ENCODE measurements at regions not wholly inside any gene's neighbourhood (a gene's known extent, or its start where the extent isn't known, plus 50 kb on each side); places are given as distances from the start of the nearest gene placed in this dataset.

GRCh38 chr12:124641591-124641990 is 74.2 kb upstream of the NCOR2 start:
- TF ChIP-seq TAF1 (IDR thresholded peaks at IDR 0.05; ENCODE audit: borderline replicate concordance, insufficient read depth, low read length), result no peak
- TF ChIP-seq, protein P1, sequence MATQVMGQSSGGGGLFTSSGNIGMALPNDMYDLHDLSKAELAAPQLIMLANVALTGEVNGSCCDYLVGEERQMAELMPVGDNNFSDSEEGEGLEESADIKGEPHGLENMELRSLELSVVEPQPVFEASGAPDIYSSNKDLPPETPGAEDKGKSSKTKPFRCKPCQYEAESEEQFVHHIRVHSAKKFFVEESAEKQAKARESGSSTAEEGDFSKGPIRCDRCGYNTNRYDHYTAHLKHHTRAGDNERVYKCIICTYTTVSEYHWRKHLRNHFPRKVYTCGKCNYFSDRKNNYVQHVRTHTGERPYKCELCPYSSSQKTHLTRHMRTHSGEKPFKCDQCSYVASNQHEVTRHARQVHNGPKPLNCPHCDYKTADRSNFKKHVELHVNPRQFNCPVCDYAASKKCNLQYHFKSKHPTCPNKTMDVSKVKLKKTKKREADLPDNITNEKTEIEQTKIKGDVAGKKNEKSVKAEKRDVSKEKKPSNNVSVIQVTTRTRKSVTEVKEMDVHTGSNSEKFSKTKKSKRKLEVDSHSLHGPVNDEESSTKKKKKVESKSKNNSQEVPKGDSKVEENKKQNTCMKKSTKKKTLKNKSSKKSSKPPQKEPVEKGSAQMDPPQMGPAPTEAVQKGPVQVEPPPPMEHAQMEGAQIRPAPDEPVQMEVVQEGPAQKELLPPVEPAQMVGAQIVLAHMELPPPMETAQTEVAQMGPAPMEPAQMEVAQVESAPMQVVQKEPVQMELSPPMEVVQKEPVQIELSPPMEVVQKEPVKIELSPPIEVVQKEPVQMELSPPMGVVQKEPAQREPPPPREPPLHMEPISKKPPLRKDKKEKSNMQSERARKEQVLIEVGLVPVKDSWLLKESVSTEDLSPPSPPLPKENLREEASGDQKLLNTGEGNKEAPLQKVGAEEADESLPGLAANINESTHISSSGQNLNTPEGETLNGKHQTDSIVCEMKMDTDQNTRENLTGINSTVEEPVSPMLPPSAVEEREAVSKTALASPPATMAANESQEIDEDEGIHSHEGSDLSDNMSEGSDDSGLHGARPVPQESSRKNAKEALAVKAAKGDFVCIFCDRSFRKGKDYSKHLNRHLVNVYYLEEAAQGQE (IDR thresholded peaks at IDR 0.05; ENCODE audit: insufficient read depth in 1 of 2, low read depth in 2 of 2, low read length in 2 of 2), result no peak
- no peak for TF ChIP-seq FOXP2 (optimal IDR thresholded peaks at IDR 0.05; ENCODE audit: borderline replicate concordance, extremely low read depth, extremely low read length, insufficient read depth)
- TF ChIP-seq SIN3A (IDR thresholded peaks at IDR 0.05; ENCODE audit: borderline replicate concordance, insufficient read depth, low read length), result no peak
- no peak for TF ChIP-seq POLR2AphosphoS5 (IDR thresholded peaks at IDR 0.05; ENCODE audit: low read depth, low read length)

- no peak for TF ChIP-seq POLR2AphosphoS5 (IDR thresholded peaks at IDR 0.05; ENCODE audit: low read depth, low read length)
- TF ChIP-seq, protein P1 (IDR thresholded peaks at IDR 0.05; ENCODE audit: insufficient read depth in 1 of 2, low read depth in 2 of 2, low read length in 2 of 2), result no peak
- TF ChIP-seq SIN3A (IDR thresholded peaks at IDR 0.05; ENCODE audit: borderline replicate concordance, insufficient read depth, low read length), result no peak
- TF ChIP-seq FOXP2 (optimal IDR thresholded peaks at IDR 0.05; ENCODE audit: borderline replicate concordance, extremely low read depth, extremely low read length, insufficient read depth), result no peak
- no peak for TF ChIP-seq TAF1 (IDR thresholded peaks at IDR 0.05; ENCODE audit: borderline replicate concordance, insufficient read depth, low read length)
These were observed 72.6 kb upstream of the NCOR2 start for GRCh38 chr12:124640056-124640455.

- no peak for TF ChIP-seq SIN3A (IDR thresholded peaks at IDR 0.05; ENCODE audit: borderline replicate concordance, insufficient read depth, low read length)
- TF ChIP-seq FOXP2 (optimal IDR thresholded peaks at IDR 0.05; ENCODE audit: borderline replicate concordance, extremely low read depth, extremely low read length, insufficient read depth), result no peak
- TF ChIP-seq, protein P1 (IDR thresholded peaks at IDR 0.05; ENCODE audit: insufficient read depth in 1 of 2, low read depth in 2 of 2, low read length in 2 of 2), result no peak
- no peak for TF ChIP-seq TAF1 (IDR thresholded peaks at IDR 0.05; ENCODE audit: borderline replicate concordance, insufficient read depth, low read length)
- no peak for TF ChIP-seq POLR2AphosphoS5 (IDR thresholded peaks at IDR 0.05; ENCODE audit: low read depth, low read length)
These were observed 71.9 kb upstream of the NCOR2 start for GRCh38 chr12:124639122-124639806.

GRCh38 chr12:124637581-124637981 is 70.2 kb upstream of the NCOR2 start:
- TF ChIP-seq FOXP2 (optimal IDR thresholded peaks at IDR 0.05; ENCODE audit: borderline replicate concordance, extremely low read depth, extremely low read length, insufficient read depth), result no peak
- no peak for TF ChIP-seq POLR2AphosphoS5 (IDR thresholded peaks at IDR 0.05; ENCODE audit: low read depth, low read length)
- TF ChIP-seq, protein P1 (IDR thresholded peaks at IDR 0.05; ENCODE audit: insufficient read depth in 1 of 2, low read depth in 2 of 2, low read length in 2 of 2), result no peak
- no peak for TF ChIP-seq TAF1 (IDR thresholded peaks at IDR 0.05; ENCODE audit: borderline replicate concordance, insufficient read depth, low read length)
- no peak for TF ChIP-seq SIN3A (IDR thresholded peaks at IDR 0.05; ENCODE audit: borderline replicate concordance, insufficient read depth, low read length)
